ENCODE measurements at regions not wholly inside any gene's neighbourhood (a gene's known extent, or its start where the extent isn't known, plus 50 kb on each side); places are given as distances from the start of the nearest gene placed in this dataset.

GRCh38 chr5:164748861-164749260 is 1243.4 kb downstream of the MAT2B start:
- DNase-seq = no peak

- DNase-seq = no peak
These were observed 1248.0 kb downstream of the MAT2B start for GRCh38 chr5:164753434-164753833.

DNA sequence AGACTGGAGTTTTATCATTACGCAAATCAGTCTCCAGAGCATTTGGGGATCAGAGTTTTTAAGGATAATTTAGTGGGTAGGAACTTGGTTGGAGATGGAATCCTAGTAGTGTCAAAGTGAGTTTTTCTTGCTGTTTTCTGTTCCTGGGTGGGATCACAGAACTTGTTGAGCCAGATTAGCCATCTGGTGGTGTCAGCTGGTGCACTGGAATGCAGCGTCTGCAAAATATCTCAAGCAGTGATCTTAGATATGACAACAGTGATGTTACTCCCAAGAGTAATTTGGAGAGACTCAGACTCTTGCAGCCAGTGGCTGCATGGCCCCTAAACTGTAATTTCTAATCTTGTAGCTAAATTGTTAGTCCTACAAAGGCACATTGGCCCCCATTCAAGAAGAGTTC is 1257.8 kb downstream of the MAT2B start:
- DNase-seq = no peak

DNA sequence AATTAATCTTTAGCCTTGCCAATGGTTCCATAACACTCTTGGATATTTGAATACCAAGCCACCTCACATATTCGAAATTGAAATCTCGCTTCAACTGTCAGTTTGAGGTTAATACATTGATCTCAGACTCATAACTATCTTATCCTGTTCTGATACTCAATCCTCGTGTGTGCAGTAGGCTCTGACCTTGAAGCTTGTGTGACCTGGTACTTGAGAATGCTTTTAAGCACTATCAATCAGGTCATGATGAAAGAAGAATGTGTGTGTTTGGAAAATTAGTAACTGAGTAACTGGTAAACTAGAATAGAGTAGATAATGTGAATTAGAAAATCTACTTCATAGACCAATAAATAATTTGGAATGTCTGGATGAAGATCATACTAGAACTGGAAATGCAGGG is 1266.7 kb downstream of the MAT2B start:
- no peak for DNase-seq

GRCh38 chr5:164784230-164784629 is 1278.8 kb downstream of the MAT2B start:
- no peak for DNase-seq

DNA sequence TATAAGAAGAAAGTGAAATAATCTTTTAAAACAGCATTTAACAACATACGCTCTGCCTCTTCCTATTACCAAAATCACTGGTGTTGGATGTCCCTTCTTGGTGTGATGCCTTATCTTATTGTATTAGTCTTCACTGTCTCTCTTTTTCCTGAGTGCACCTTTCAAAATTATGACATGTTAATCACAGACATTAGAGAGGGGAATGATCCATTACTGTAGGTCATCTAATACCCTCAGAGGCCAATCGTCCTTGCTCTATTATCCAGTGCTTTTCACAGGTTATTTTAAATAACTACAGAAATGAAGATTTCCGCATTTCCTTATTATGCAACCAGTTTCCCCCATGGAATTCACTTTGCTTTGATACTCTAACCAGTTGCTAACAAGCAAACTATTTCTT is 1292.7 kb downstream of the MAT2B start:
- no peak for DNase-seq

GRCh38 chr5:164799391-164799790 is 1294.0 kb downstream of the MAT2B start:
- no peak for DNase-seq

DNA sequence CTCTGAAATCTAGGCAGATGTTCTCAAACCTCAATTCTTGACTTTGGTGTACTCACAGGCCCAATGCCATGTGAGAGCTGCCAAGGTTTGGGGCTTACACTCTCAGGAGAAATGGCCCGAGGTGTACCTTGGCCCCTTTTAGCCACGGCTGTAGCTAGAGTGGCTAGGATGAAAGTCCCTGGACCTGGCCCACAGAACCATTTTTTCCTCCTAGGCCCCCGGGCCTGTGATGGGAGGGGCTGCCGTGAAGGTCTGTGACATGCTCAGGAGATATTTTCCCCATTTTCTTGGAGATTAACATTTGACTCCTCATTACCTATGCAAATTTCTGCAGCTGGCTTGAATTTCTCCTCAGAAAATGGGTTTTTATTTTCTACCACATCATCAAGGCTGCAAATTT is 1296.5 kb downstream of the MAT2B start:
- no peak for DNase-seq

DNA sequence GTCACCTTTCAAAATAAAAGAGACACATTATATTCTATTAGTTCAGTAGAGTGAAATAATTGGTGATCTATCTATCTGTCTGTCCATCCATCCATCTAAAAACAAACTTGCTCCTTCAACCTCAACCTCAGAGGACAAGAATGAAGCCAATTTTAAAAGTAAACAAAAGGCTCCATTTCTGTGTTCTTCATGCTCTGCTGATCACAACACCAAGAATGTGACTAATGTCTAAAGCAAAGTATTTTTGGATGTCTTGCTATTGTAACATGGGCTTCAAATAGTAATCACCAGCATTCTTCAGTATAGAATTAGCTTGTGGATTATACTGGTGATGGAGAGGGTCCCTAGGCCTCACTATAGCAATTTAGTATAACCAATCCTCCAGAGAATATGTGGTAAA is 1304.4 kb downstream of the MAT2B start:
- no peak for DNase-seq

DNA sequence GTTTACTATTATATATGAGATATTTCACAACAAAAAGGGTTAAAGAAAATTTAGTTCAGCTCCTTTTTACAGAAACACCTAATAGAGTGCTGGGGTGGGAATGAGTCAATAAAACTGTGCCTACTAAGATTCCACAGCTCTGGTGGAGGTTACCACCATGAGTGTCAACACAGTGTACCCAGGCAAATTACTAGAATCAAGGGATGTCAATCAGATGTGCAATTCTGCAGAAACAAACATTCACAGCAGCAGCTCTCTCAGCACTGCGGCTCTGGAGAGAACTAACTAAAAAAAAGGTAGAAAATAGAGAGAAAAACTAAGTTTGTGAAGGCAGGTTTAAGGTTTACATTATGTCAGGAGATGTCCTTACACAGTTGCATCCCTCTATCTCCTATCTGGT is 1313.0 kb downstream of the MAT2B start:
- no peak for DNase-seq

DNA sequence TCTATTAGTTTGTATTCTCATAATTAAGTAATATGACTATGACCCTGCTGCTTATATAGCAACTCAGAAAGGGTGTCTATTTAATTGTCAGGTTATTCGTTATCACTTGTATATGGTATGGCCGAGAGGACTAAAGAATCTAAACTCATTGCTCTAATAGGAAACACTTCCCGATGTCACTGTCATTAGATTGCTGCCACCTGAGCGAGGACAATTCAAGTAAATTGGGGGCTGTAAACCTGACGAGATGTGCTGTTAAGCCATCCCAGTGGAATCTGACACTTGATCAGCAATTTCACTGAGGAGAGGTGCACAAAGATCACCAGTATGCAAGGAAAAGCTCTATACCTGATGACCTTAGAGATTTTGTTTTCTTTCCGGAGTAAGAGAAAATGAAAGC is 1319.3 kb downstream of the MAT2B start:
- DNase-seq = no peak

GRCh38 chr5:164832516-164832915 is 1327.1 kb downstream of the MAT2B start:
- DNase-seq = no peak

- no peak for DNase-seq
These were observed 1338.9 kb downstream of the MAT2B start for GRCh38 chr5:164844348-164844747.

- no peak for DNase-seq
These were observed 1355.5 kb downstream of the MAT2B start for GRCh38 chr5:164860896-164861295.

- DNase-seq = no peak
These were observed 1356.2 kb downstream of the MAT2B start for GRCh38 chr5:164861610-164862009.

DNA sequence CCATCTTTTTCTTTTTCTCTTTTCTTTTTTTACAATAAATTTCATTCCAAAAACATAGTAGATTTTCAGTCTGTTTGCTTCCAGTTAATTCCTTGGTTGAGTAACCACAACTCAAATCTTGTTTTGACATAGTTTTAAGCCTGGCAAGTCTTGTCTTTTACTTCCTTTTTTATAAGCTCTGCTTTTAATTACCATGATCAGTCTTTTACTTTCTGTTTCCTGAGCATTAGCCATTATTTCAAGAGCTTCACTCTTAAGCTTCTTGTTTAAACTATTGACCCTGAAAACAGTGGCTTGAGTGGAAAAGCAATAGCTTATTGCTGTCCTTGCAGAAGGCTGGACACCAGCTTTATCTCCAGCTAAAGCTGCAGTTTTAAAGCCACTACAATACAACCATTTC is 1363.3 kb downstream of the MAT2B start:
- DNase-seq = no peak

- DNase-seq = no peak
These were observed 1363.9 kb downstream of the MAT2B start for GRCh38 chr5:164869325-164869724.

DNA sequence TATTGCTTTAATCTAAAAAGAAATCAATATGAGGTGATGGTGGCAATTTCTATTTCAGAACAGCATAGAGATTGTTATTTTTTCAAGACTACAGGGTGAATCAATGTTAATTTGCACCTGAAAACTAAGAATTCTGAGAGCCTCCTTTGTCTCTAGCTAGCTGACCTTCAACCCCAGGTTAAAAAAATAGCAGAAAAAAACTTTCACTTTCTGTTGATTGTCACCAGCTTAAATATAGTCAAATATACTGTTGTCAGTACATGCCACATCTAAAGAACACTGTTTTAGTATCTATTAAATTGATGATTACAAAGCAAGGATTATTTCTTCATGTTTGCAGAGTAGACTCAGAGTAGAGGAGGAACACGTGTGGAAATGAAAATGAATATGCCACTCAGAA is 1371.4 kb downstream of the MAT2B start:
- DNase-seq = no peak

DNA sequence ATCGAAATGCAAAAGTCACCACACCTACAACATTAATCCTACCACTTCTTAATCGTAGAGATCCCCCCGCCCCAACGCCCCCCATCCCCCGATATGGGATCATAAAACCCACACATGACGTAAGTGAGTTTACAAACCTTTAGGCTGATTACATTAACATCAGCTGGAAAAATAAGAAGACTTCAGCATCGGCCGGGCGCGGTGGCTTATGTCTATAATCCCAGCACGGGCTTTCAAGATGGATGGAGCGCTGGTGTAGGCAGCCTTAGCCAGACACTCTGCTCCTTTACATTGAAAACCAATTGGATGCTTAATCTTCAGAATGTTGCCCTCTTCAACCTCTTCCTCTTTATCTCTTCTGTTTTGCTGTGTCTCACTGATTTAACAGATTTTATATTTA is 1376.0 kb downstream of the MAT2B start:
- no peak for DNase-seq

GRCh38 chr5:164885179-164885578 is 1379.8 kb downstream of the MAT2B start:
- DNase-seq = no peak

- DNase-seq = no peak
These were observed 1387.7 kb downstream of the MAT2B start for GRCh38 chr5:164893071-164893470.

DNA sequence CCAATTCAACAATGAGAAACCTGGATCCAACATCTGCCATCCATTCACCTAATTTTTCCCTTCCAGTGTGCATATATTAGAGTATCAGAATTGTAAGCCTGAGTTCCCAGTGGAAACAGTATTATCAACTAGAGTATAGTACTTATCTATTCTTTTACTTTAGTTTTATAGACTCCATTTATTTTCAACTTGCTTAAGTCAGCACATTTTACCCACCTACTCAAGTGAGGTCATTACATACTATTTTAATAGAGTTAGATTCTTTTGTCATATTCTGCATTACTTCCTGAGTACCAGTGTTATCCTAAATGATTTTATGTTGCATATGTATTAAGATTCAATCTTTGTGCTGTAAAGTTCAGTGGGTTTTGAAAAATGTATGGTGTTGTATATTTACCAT is 1393.3 kb downstream of the MAT2B start:
- no peak for DNase-seq

DNA sequence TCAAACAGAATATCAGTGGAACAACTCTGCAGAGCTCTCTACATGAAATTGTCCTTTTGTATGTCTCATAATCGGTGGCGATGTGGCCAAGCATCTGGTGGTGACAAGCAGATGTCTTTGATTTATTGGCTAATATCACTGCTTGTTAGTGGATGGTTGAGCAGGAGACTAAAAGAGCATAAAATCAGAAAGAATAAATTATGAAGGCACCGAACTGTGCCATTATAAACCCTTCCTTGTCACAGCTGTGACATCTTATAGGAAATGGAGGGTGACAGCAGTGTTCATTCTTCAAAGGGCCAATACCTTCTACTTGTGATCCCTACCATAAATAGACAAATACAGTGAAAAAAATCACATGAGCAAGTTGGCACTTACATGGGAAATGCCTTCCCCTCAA is 1404.3 kb downstream of the MAT2B start:
- no peak for DNase-seq

- DNase-seq = no peak
These were observed 1416.3 kb downstream of the MAT2B start for GRCh38 chr5:164921722-164922121.

GRCh38 chr5:164934039-164934438 is 1428.6 kb downstream of the MAT2B start:
- no peak for DNase-seq

GRCh38 chr5:164934561-164934960 is 1429.1 kb downstream of the MAT2B start:
- no peak for DNase-seq
